ENCODE measurements at regions not wholly inside any gene's neighbourhood (a gene's known extent, or its start where the extent isn't known, plus 50 kb on each side); places are given as distances from the start of the nearest gene placed in this dataset.

GRCh38 chr6:20033697-20034407, 178.4 kb downstream of the MBOAT1 start:
- no peak overlapping the region for H3K4me2 ChIP-seq (ENCODE audit: low read depth, low read length, poor library complexity, severe bottlenecking)
- H3K36me3 ChIP-seq (ENCODE audit: insufficient read depth, low read length), result no peaks in the 10 kb centered on the region
- no peak overlapping the region for H3K9ac ChIP-seq (ENCODE audit: low read length)

GRCh38 chr6:20034408-20034769, 177.9 kb downstream of the MBOAT1 start:
- no peak overlapping the region for H3K4me3 ChIP-seq (ENCODE audit: low read length)
- no peaks in the 10 kb centered on the region for H3K4me1 ChIP-seq (ENCODE audit: low read length)
- H3K9me3 ChIP-seq (ENCODE audit: low read length), result no peaks in the 10 kb centered on the region
- no peak overlapping the region for H3K27ac ChIP-seq (ENCODE audit: low read length)
- no peaks in the 10 kb centered on the region for H3K9me2 ChIP-seq (replicated peaks; ENCODE audit: insufficient read depth, low read length)
- H3K4me2 ChIP-seq (ENCODE audit: low read depth, low read length, poor library complexity, severe bottlenecking), result no peak overlapping the region
- no peaks in the 10 kb centered on the region for H3K36me3 ChIP-seq (ENCODE audit: insufficient read depth, low read length)
- H4K20me1 ChIP-seq (ENCODE audit: insufficient read depth, low read depth, low read length), result no peaks in the 10 kb centered on the region
- no peak overlapping the region for H2AFZ ChIP-seq (ENCODE audit: low read length)
- DNase-seq, result no peak
- H3K79me2 ChIP-seq (ENCODE audit: low read length), result no peaks in the 10 kb centered on the region
- H3K9ac ChIP-seq (ENCODE audit: low read length), result no peak overlapping the region
- no peaks in the 10 kb centered on the region for H3K27me3 ChIP-seq (ENCODE audit: low read length)

More at GRCh38 chr6:20033697-20034407, 178.4 kb downstream of the MBOAT1 start:
- no peaks in the 10 kb centered on the region for H3K4me1 ChIP-seq (ENCODE audit: low read length)
- no peak overlapping the region for H3K27ac ChIP-seq (ENCODE audit: low read length)
- H3K4me3 ChIP-seq (ENCODE audit: low read length), result no peak overlapping the region
- no peaks in the 10 kb centered on the region for H3K79me2 ChIP-seq (ENCODE audit: low read length)
- no peaks in the 10 kb centered on the region for H3K27me3 ChIP-seq (ENCODE audit: low read length)
- no peaks in the 10 kb centered on the region for H3K9me2 ChIP-seq (replicated peaks; ENCODE audit: insufficient read depth, low read length)
- no peak overlapping the region for H2AFZ ChIP-seq (ENCODE audit: low read length)
- DNase-seq, result no peak
- no peaks in the 10 kb centered on the region for H4K20me1 ChIP-seq (ENCODE audit: insufficient read depth, low read depth, low read length)
- H3K9me3 ChIP-seq (ENCODE audit: low read length), result no peaks in the 10 kb centered on the region

GRCh38 chr6:20036141-20036677, 176.1 kb downstream of the MBOAT1 start:
- no peaks in the 10 kb centered on the region for H4K20me1 ChIP-seq (ENCODE audit: insufficient read depth, low read depth, low read length)
- H3K4me1 ChIP-seq (ENCODE audit: low read length), result no peaks in the 10 kb centered on the region
- no peak overlapping the region for H3K9ac ChIP-seq (ENCODE audit: low read length)
- H3K9me2 ChIP-seq (replicated peaks; ENCODE audit: insufficient read depth, low read length), result no peaks in the 10 kb centered on the region
- H3K27me3 ChIP-seq (ENCODE audit: low read length), result no peaks in the 10 kb centered on the region
- H3K9me3 ChIP-seq (ENCODE audit: low read length), result no peaks in the 10 kb centered on the region
- no peak for DNase-seq
- H3K27ac ChIP-seq (ENCODE audit: low read length), result no peak overlapping the region
- no peaks in the 10 kb centered on the region for H3K79me2 ChIP-seq (ENCODE audit: low read length)
- H2AFZ ChIP-seq (ENCODE audit: low read length), result no peak overlapping the region
- no peaks in the 10 kb centered on the region for H3K36me3 ChIP-seq (ENCODE audit: insufficient read depth, low read length)
- H3K4me3 ChIP-seq (ENCODE audit: low read length), result no peak overlapping the region
- no peak overlapping the region for H3K4me2 ChIP-seq (ENCODE audit: low read depth, low read length, poor library complexity, severe bottlenecking)

GRCh38 chr6:20038410-20039204, 173.7 kb downstream of the MBOAT1 start:
- H3K4me1 ChIP-seq (ENCODE audit: low read length), result no peaks in the 10 kb centered on the region
- H3K79me2 ChIP-seq (ENCODE audit: low read length), result no peaks in the 10 kb centered on the region
- no peaks in the 10 kb centered on the region for H3K9me2 ChIP-seq (replicated peaks; ENCODE audit: insufficient read depth, low read length)
- H3K4me2 ChIP-seq (ENCODE audit: low read depth, low read length, poor library complexity, severe bottlenecking), result no peak overlapping the region
- no peak overlapping the region for H3K27ac ChIP-seq (ENCODE audit: low read length)
- H3K9me3 ChIP-seq (ENCODE audit: low read length), result no peaks in the 10 kb centered on the region
- H2AFZ ChIP-seq (ENCODE audit: low read length), result no peak overlapping the region
- DNase-seq, result no peak
- H3K9ac ChIP-seq (ENCODE audit: low read length), result no peak overlapping the region
- no peaks in the 10 kb centered on the region for H3K27me3 ChIP-seq (ENCODE audit: low read length)
- no peaks in the 10 kb centered on the region for H3K36me3 ChIP-seq (ENCODE audit: insufficient read depth, low read length)
- no peaks in the 10 kb centered on the region for H4K20me1 ChIP-seq (ENCODE audit: insufficient read depth, low read depth, low read length)
- H3K4me3 ChIP-seq (ENCODE audit: low read length), result no peak overlapping the region

- no peaks in the 10 kb centered on the region for H3K4me1 ChIP-seq (ENCODE audit: low read length)
These were observed 167.4 kb downstream of the MBOAT1 start for GRCh38 chr6:20044883-20045282.

More at GRCh38 chr6:20044883-20045282, 167.4 kb downstream of the MBOAT1 start:
- Histone ChIP-seq H3K4me3 (ENCODE audit: low read length) (no peak overlapping the region), H3K27me3 (ENCODE audit: low read length) (no peaks in the 10 kb centered on the region), H3K9ac (ENCODE audit: low read length) (no peak overlapping the region), H3K9me2 (replicated peaks; ENCODE audit: insufficient read depth, low read length) (no peaks in the 10 kb centered on the region), H3K27ac (ENCODE audit: low read length) (no peak overlapping the region), H4K20me1 (ENCODE audit: insufficient read depth, low read depth, low read length) (no peaks in the 10 kb centered on the region), H2AFZ (ENCODE audit: low read length) (no peak overlapping the region), H3K36me3 (ENCODE audit: insufficient read depth, low read length) (no peaks in the 10 kb centered on the region), H3K9me3 (ENCODE audit: low read length) (no peaks in the 10 kb centered on the region), H3K4me2 (ENCODE audit: low read depth, low read length, poor library complexity, severe bottlenecking) (no peak overlapping the region), H3K79me2 (ENCODE audit: low read length) (no peaks in the 10 kb centered on the region)
- no peak for DNase-seq
